Keratinocyte (primary cell): ENCODE measurements at regions not wholly inside any gene's neighbourhood (a gene's known extent, or its start where the extent isn't known, plus 50 kb on each side); places are given as distances from the start of the nearest gene placed in this dataset.

Experiments
- DNase-seq: peaks from one replicate; pipeline ENCODE4 v3.0.0-alpha.2; 2011; ENCODE audit warnings: low read depth, missing footprints, low spot score
- FAIRE-seq: peaks from 2 replicates; lab custom pipeline; 2011; peaks lifted over from hg19 to GRCh38; lab: Jason Lieb, UNC
- H2AFZ ChIP-seq: 2 replicates; pipeline ENCODE4 v1.6.0; 2012; ENCODE audit warnings: low read length, control low read depth, inconsistent platforms; ENCODE audit not compliant: control insufficient read depth
- H3K27ac ChIP-seq: 2 replicates; pipeline ENCODE4 v1.5.1; 2011; ENCODE audit warnings: low read length; ENCODE audit not compliant: control insufficient read depth, insufficient read depth
- H3K27me3 ChIP-seq: 3 replicates; pipeline ENCODE4 v1.6.0; 2011; ENCODE audit warnings: low read length; ENCODE audit not compliant: control insufficient read depth, insufficient read depth; ENCODE audit errors: extremely low read depth
- H3K36me3 ChIP-seq, 2 experiments: 2 replicates in 1 of 2; 3 replicates in 1 of 2; pipeline ENCODE4 v1.5.1; 2011; ENCODE audit warnings: low read length in 2 of 2, mild to moderate bottlenecking in 1 of 2; ENCODE audit not compliant: control insufficient read depth in 2 of 2, insufficient read depth in 2 of 2; ENCODE audit errors: extremely low read depth in 1 of 2
- H3K4me1 ChIP-seq: 3 replicates; pipeline ENCODE4 v1.5.1; 2011; ENCODE audit warnings: low read length; ENCODE audit not compliant: control insufficient read depth, insufficient read depth; ENCODE audit errors: extremely low read depth
- H3K4me2 ChIP-seq: 3 replicates; pipeline ENCODE4 v1.6.0; 2011; ENCODE audit warnings: low read depth, low read length; ENCODE audit not compliant: control insufficient read depth, insufficient read depth; ENCODE audit errors: extremely low read depth
- H3K4me3 ChIP-seq, 3 experiments: fragments of 200-600 bp in 1 of 3; sonication (generic) in 1 of 3; 2 replicates in 2 of 3; 3 replicates in 1 of 3; pipeline ENCODE4 v1.5.1; 2011 to 2016; ENCODE audit warnings: low read length in 3 of 3, mild to moderate bottlenecking in 3 of 3, control low read depth in 2 of 3, inconsistent platforms in 1 of 3, low read depth in 1 of 3, mixed read lengths in 1 of 3, mixed run types in 1 of 3, moderate library complexity in 1 of 3; ENCODE audit not compliant: control insufficient read depth in 2 of 3, insufficient read depth in 2 of 3; ENCODE audit errors: extremely low read depth in 1 of 3
- H3K79me2 ChIP-seq: 2 replicates; pipeline ENCODE4 v1.6.0; 2012; ENCODE audit warnings: low read length; ENCODE audit not compliant: control insufficient read depth, insufficient read depth
- H3K9ac ChIP-seq: 3 replicates; pipeline ENCODE4 v1.6.0; 2011; ENCODE audit warnings: low read length; ENCODE audit not compliant: control insufficient read depth, insufficient read depth; ENCODE audit errors: extremely low read depth
- H3K9me1 ChIP-seq: 3 replicates; pipeline ENCODE4 v1.6.0; 2011; ENCODE audit warnings: low read length; ENCODE audit not compliant: control insufficient read depth, insufficient read depth; ENCODE audit errors: extremely low read depth
- H3K9me3 ChIP-seq: 2 replicates; pipeline ENCODE4 v1.5.1; 2012; ENCODE audit warnings: low read depth, low read length; ENCODE audit not compliant: control insufficient read depth
- H4K20me1 ChIP-seq: 3 replicates; pipeline ENCODE4 v1.6.0; 2011; ENCODE audit warnings: low read length; ENCODE audit not compliant: control insufficient read depth, insufficient read depth; ENCODE audit errors: extremely low read depth
- EZH2 ChIP-seq: IDR thresholded peaks from one replicate; pipeline ENCODE4 v1.6.1; 2012; ENCODE audit warnings: inconsistent platforms, mild to moderate bottlenecking, low read length, moderate library complexity
- dilution Hi-C: fragments of 300-500 bp; cut with MboI; formaldehyde crosslinking; loops from one replicate; pipeline ENCODE4 v1.7.0; 2020; ENCODE audit warnings: low sequenced_read_pairs; ENCODE audit not compliant: extremely low pct_ligation_motif_present
- TF ChIP-seq, protein P1 (sequence below), 3 experiments: IDR thresholded peaks in 1 of 3; conservative IDR thresholded peaks in 1 of 3; optimal IDR thresholded peaks in 1 of 3; 2 replicates in 2 of 3; 3 replicates in 1 of 3; pipeline versions ENCODE3 to v1.5.1; 2011; ENCODE audit warnings: low read length in 3 of 3, mild to moderate bottlenecking in 3 of 3, moderate library complexity in 2 of 3, control low read depth in 1 of 3, inconsistent platforms in 1 of 3; ENCODE audit not compliant: insufficient read depth in 2 of 3; ENCODE audit errors: extremely low read depth in 1 of 3

DNA sequence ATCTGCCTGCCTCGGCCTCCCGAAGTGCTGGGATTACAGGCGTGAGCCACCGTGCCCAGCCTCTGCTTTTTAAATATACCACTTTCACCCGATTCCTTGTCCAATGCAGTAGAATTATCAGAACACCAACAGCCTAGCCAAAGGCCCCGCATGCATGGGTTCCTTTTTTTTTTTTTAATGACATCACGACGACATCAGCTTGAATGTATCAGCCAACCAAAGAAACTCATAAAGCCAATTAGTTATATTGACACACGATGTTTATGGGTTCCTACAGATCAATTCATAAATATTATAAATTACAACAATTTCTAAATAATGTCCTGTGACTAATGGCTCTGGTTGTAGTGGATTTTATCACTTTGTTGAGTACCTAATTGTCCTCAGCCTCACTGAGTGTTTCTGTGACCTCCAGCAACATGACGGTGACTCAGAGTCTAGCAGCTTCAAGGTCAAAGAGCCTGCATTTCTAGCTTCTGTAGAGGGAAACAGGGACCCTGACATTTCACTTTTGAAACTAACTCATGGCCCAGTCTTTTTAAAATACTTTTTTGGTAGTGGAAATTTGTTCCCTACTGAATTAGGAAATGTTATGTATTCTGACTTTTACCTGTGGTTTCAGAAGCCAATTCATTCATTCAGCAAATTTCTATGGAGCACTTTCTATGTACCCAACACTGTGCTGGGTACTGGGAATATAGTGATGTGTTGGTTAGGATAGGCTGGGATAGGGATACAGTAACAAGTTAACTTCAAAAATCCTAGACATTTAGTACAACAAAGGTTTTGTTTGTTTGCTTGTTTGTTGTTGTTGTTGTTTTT is 144.1 kb downstream of the SUDS3 start:
- no peaks in the 10 kb centered on the region for H3K4me1 ChIP-seq
- DNase-seq: no peak
- H4K20me1 ChIP-seq: no peaks in the 10 kb centered on the region
- no peaks in the 10 kb centered on the region for H3K27me3 ChIP-seq
- H3K9ac ChIP-seq: no peak overlapping the region
- no peak overlapping the region for H3K4me3 ChIP-seq
- no peaks in the 10 kb centered on the region for H3K36me3 ChIP-seq
- FAIRE-seq: no peak
- dilution Hi-C loops: no loop called here
- TF ChIP-seq EZH2: no peak
- TF ChIP-seq, protein P1, sequence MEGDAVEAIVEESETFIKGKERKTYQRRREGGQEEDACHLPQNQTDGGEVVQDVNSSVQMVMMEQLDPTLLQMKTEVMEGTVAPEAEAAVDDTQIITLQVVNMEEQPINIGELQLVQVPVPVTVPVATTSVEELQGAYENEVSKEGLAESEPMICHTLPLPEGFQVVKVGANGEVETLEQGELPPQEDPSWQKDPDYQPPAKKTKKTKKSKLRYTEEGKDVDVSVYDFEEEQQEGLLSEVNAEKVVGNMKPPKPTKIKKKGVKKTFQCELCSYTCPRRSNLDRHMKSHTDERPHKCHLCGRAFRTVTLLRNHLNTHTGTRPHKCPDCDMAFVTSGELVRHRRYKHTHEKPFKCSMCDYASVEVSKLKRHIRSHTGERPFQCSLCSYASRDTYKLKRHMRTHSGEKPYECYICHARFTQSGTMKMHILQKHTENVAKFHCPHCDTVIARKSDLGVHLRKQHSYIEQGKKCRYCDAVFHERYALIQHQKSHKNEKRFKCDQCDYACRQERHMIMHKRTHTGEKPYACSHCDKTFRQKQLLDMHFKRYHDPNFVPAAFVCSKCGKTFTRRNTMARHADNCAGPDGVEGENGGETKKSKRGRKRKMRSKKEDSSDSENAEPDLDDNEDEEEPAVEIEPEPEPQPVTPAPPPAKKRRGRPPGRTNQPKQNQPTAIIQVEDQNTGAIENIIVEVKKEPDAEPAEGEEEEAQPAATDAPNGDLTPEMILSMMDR (optimal IDR thresholded peaks at IDR 0.05 in 1 of 3, IDR thresholded peaks at IDR 0.05 in 1 of 3, conservative IDR thresholded peaks at IDR 0.05 in 1 of 3; ENCODE audit: extremely low read depth in 1 of 3, insufficient read depth in 2 of 3, low read length in 3 of 3): no peak
- H3K4me2 ChIP-seq: no peak overlapping the region
- H3K27ac ChIP-seq: no peak overlapping the region
- no peaks in the 10 kb centered on the region for H3K9me3 ChIP-seq
- H3K9me1 ChIP-seq: no peaks in the 10 kb centered on the region
- H3K79me2 ChIP-seq: no peaks in the 10 kb centered on the region
- H2AFZ ChIP-seq: no peak overlapping the region

DNA sequence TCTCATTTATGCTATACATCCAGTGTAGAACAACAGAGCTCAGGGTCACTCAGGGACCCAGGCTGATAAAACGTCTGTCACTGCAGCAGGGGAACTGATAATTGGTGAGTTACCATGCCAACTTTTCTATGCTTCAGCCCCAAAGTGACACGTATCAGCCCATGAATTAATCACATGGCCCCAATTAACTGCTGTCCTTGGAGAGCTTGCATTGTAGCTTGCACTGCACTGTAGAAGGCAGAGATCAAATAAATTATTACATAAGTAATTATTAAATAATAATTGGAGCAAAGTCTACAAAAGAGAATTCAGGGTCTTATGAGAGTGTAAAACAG is 144.6 kb downstream of the SUDS3 start:
- dilution Hi-C loops: no loop called here
- no peak for TF ChIP-seq EZH2
- TF ChIP-seq, protein P1 (optimal IDR thresholded peaks at IDR 0.05 in 1 of 3, IDR thresholded peaks at IDR 0.05 in 1 of 3, conservative IDR thresholded peaks at IDR 0.05 in 1 of 3; ENCODE audit: extremely low read depth in 1 of 3, insufficient read depth in 2 of 3, low read length in 3 of 3): no peak
- FAIRE-seq (no peak), DNase-seq (no peak)
- no peak overlapping the region for H3K4me3 ChIP-seq
- no peak overlapping the region for H2AFZ ChIP-seq
- H3K9ac ChIP-seq: no peak overlapping the region
- H4K20me1 ChIP-seq: no peaks in the 10 kb centered on the region
- H3K9me3 ChIP-seq: no peaks in the 10 kb centered on the region
- no peak overlapping the region for H3K4me2 ChIP-seq
- H3K36me3 ChIP-seq: no peaks in the 10 kb centered on the region
- no peaks in the 10 kb centered on the region for H3K4me1 ChIP-seq
- H3K9me1 ChIP-seq: no peaks in the 10 kb centered on the region
- no peak overlapping the region for H3K27ac ChIP-seq
- H3K27me3 ChIP-seq: no peaks in the 10 kb centered on the region
- H3K79me2 ChIP-seq: no peaks in the 10 kb centered on the region
